K562 (cell line): ENCODE measurements at regions not wholly inside any gene's neighbourhood (a gene's known extent, or its start where the extent isn't known, plus 50 kb on each side); places are given as distances from the start of the nearest gene placed in this dataset.

Source experiments
- ATAC-seq: fragments of 200-7000 bp; cut with Tn5 transposase; 3 replicates; pipeline ENCODE4 v1.9.1; 2020; ENCODE audit warnings: moderate library complexity
- BruUV-seq: library from RNA; stranded (reverse); fragments of 400-500 nt; replicated peaks from 2 replicates; lab custom pipeline; 2021; lab: Mats Ljungman, UMichigan
- CTCF ChIA-PET: fragments of 300-600 bp; formaldehyde crosslinking; extraction: SDS; loops from one replicate; lab custom pipeline; 2021; ENCODE audit warnings: low intra/inter-chr PET ratio; lab: Yijun Ruan, JAX
- POLR2A ChIA-PET: fragments of 300-600, 350-650 bp; sonication (Branson Sonifier 250); formaldehyde crosslinking; extraction: SDS; loops from one replicate; lab custom pipeline; 2021; ENCODE audit warnings: antibody characterized with exemption, inconsistent platforms; lab: Yijun Ruan, JAX
- DNase-seq, 4 experiments: peaks; one replicate each; pipeline versions ENCODE4 v3.0.0 to v3.0.0-alpha.2; 2011 to 2018; ENCODE audit warnings: low spot score in 3 of 4, mixed read lengths in 3 of 4; ENCODE audit errors: extremely low read depth in 1 of 4
- FAIRE-seq: peaks from 2 replicates; lab custom pipeline; 2011; peaks lifted over from hg19 to GRCh38; lab: Jason Lieb, UNC
- H2AFZ ChIP-seq: 2 replicates; pipeline ENCODE4 v1.6.0; 2011; ENCODE audit warnings: low read depth, low read length, control low read depth, inconsistent platforms
- H3K27ac ChIP-seq: fragments of 200-600 bp; 3 replicates; pipeline ENCODE4 v1.8.0; 2011; ENCODE audit warnings: low read depth, mild to moderate bottlenecking, control low read depth, inconsistent platforms, low read length, moderate library complexity, mixed read lengths; ENCODE audit errors: extremely low read depth
- H3K27me3 ChIP-seq, 2 experiments: fragments of 300-600 bp in 1 of 2; 2 replicates in 1 of 2; 3 replicates in 1 of 2; pipeline versions ENCODE4 v1.6.0 to v1.8.0; 2011; ENCODE audit warnings: inconsistent platforms in 2 of 2, low read length in 2 of 2, mild to moderate bottlenecking in 1 of 2, mixed read lengths in 1 of 2, moderate library complexity in 1 of 2; ENCODE audit not compliant: control insufficient read depth in 2 of 2, insufficient read depth in 2 of 2
- H3K36me3 ChIP-seq: fragments of 300-600 bp; 3 replicates; pipeline ENCODE4 v1.8.0; 2011; ENCODE audit warnings: mild to moderate bottlenecking, low read length, inconsistent platforms; ENCODE audit not compliant: control insufficient read depth, insufficient read depth
- H3K4me1 ChIP-seq, 2 experiments: fragments of 200-600 bp in 1 of 2; replicated peaks in 1 of 2; 2 replicates in 1 of 2; 3 replicates in 1 of 2; pipeline versions ENCODE4 v1.5.1 to v1.8.0; 2011; ENCODE audit warnings: inconsistent platforms in 2 of 2, low read length in 2 of 2, mild to moderate bottlenecking in 1 of 2, mixed read lengths in 1 of 2, moderate library complexity in 1 of 2; ENCODE audit not compliant: control insufficient read depth in 2 of 2, insufficient read depth in 2 of 2
- H3K4me2 ChIP-seq: 2 replicates; pipeline ENCODE4 v1.6.1; 2011; ENCODE audit warnings: low read length, control low read depth, inconsistent platforms, mixed read lengths; ENCODE audit not compliant: insufficient read depth
- H3K4me3 ChIP-seq: fragments of 200-600 bp; sonication (generic), shearing (Covaris generic); 2 replicates; pipeline ENCODE4 v1.5.1; 2016; ENCODE audit warnings: control low read depth, inconsistent platforms
- H3K79me2 ChIP-seq: fragments of 200-600 bp; 3 replicates; pipeline ENCODE4 v1.8.0; 2011; ENCODE audit warnings: low read length, inconsistent platforms; ENCODE audit not compliant: control insufficient read depth, insufficient read depth
- H3K9ac ChIP-seq, 2 experiments: 2 replicates each; pipeline versions ENCODE4 v1.6.0 to v1.6.1; 2011; ENCODE audit warnings: low read depth in 2 of 2, low read length in 2 of 2, control low read depth in 1 of 2, inconsistent platforms in 1 of 2, mild to moderate bottlenecking in 1 of 2, mixed read lengths in 1 of 2; ENCODE audit not compliant: insufficient read depth in 1 of 2
- H3K9me1 ChIP-seq: one replicate; pipeline ENCODE4 v1.6.0; 2011; ENCODE audit warnings: inconsistent platforms, mild to moderate bottlenecking, low read length, moderate library complexity; ENCODE audit not compliant: control insufficient read depth, insufficient read depth
- H3K9me3 ChIP-seq: replicated peaks from 2 replicates; pipeline ENCODE4 v1.5.1; 2011; ENCODE audit warnings: low read depth, low read length, inconsistent platforms; ENCODE audit not compliant: control insufficient read depth, insufficient read depth
- H4K20me1 ChIP-seq: replicated peaks from 2 replicates; pipeline ENCODE4 v1.6.1; 2011; ENCODE audit warnings: low read length, inconsistent platforms, mixed read lengths; ENCODE audit not compliant: control insufficient read depth, insufficient read depth
- FOXK1 ChIP-seq: sonication (generic); formaldehyde crosslinking; IDR thresholded peaks from 2 replicates; pipeline ENCODE4 v1.8.0; 2022; ENCODE audit warnings: missing genetic modification reagents, mild to moderate bottlenecking, borderline replicate concordance
- ID3 ChIP-seq, 2 experiments: fragments of 250-450 bp in 1 of 2; fragments of 450-650 bp in 1 of 2; sonication (Bioruptor Pico) in 1 of 2; IDR thresholded peaks; 2 replicates each; pipeline versions ENCODE4 v1.6.1 to v1.8.0; 2016 to 2021; ENCODE audit warnings: mild to moderate bottlenecking in 2 of 2, moderate library complexity in 2 of 2, missing compliant biosample characterization in 1 of 2, missing genetic modification characterization in 1 of 2
- PML ChIP-seq: IDR thresholded peaks from 2 replicates; pipeline ENCODE4 v1.6.1; 2012; ENCODE audit warnings: low read length, inconsistent platforms
- ZNF24 ChIP-seq: fragments of 450-650 bp; IDR thresholded peaks from 2 replicates; pipeline ENCODE4 v1.6.1; 2016
- ZNF444 ChIP-seq: fragments of 250-450 bp; sonication (Bioruptor Pico); IDR thresholded peaks from 2 replicates; pipeline ENCODE4 v1.4.0; 2020; ENCODE audit warnings: mild to moderate bottlenecking, moderate library complexity
- ZNF445 ChIP-seq: fragments of 250-450 bp; sonication (Bioruptor Pico); IDR thresholded peaks from 2 replicates; pipeline ENCODE4 v1.4.0; 2020; ENCODE audit warnings: low read depth, mild to moderate bottlenecking, moderate library complexity
- ZNF830 ChIP-seq: fragments of 250-450 bp; sonication (Bioruptor Pico); IDR thresholded peaks from 2 replicates; pipeline ENCODE4 v1.5.0; 2021; ENCODE audit warnings: mild to moderate bottlenecking
- in situ Hi-C: fragments of 300-500 bp; cut with MboI; formaldehyde crosslinking; loops from 4 replicates; pipeline ENCODE4 v1.15.0; 2018; ENCODE audit warnings: inconsistent platforms, mixed read lengths
- intact Hi-C: fragments of 100-400 bp; cut with micrococcal nuclease; formaldehyde crosslinking; loops from 2 replicates; pipeline ENCODE4 v1.14.2; 2022

GRCh38 chr11:81673001-81673400, 1060.7 kb downstream of the FAM181B start:
- H3K27ac ChIP-seq: no peak overlapping the region
- CTCF ChIA-PET: no interaction called here
- POLR2A ChIA-PET: no interaction called here
- H3K9me3 ChIP-seq: 0 out of 2 replicates have a peak, but pooled peaks cover 2% of the 10 kb centered on the region
- no TSS peak for BruUV-seq
- H4K20me1 ChIP-seq: no peaks in the 10 kb centered on the region
- no peaks in the 10 kb centered on the region for H3K36me3 ChIP-seq
- TF ChIP-seq FOXK1 (CRISPR knock-in tag) (no peak), PML (no peak), ZNF830 (CRISPR knock-in tag) (no peak), ZNF24 (no peak), ID3 (CRISPR knock-in tag; IDR thresholded peaks at IDR 0.05) (no peak), ID3 (tag; IDR thresholded peaks at IDR 0.05) (no peak), ZNF444 (no peak), ZNF445 (CRISPR knock-in tag) (no peak)
- TF ChIP-seq, all 486 proteins: peak for 0
- H2AFZ ChIP-seq: no peak overlapping the region
- no peak overlapping the region for H3K4me3 ChIP-seq
- in situ Hi-C loops (no loop called here), intact Hi-C loops (no loop called here)
- DNase-seq: no peak
- no peak for FAIRE-seq
- ATAC-seq: no peak
- no peak overlapping the region for H3K9ac ChIP-seq
- H3K4me2 ChIP-seq: no peak overlapping the region
- H3K9me1 ChIP-seq: no peaks in the 10 kb centered on the region
- H3K27me3 ChIP-seq: no peaks in the 10 kb centered on the region
- H3K4me1 ChIP-seq: no peaks in the 10 kb centered on the region
- no peaks in the 10 kb centered on the region for H3K79me2 ChIP-seq
